Muscle of leg (tissue), 3 donors: ENCODE measurements at regions not wholly inside any gene's neighbourhood (a gene's known extent, or its start where the extent isn't known, plus 50 kb on each side); places are given as distances from the start of the nearest gene placed in this dataset.

ENCODE experiments used
- DNase-seq: peaks from one replicate; pipeline ENCODE4 v3.0.0; 2013
- H3K27ac ChIP-seq: one replicate; pipeline ENCODE4 v1.5.1; 2013; ENCODE audit warnings: mild to moderate bottlenecking, low read length, control low read depth
- H3K27me3 ChIP-seq: one replicate; pipeline ENCODE4 v1.6.1; 2013; ENCODE audit warnings: low read length; ENCODE audit not compliant: control insufficient read depth, insufficient read depth
- H3K36me3 ChIP-seq: one replicate; pipeline ENCODE4 v1.6.1; 2013; ENCODE audit warnings: low read length; ENCODE audit not compliant: control insufficient read depth, insufficient read depth
- H3K4me1 ChIP-seq: one replicate; pipeline ENCODE4 v1.6.1; 2013; ENCODE audit warnings: low read length; ENCODE audit not compliant: control insufficient read depth, insufficient read depth
- H3K4me3 ChIP-seq: one replicate; pipeline ENCODE4 v1.5.1; 2013; ENCODE audit warnings: low read length, control low read depth
- H3K9me3 ChIP-seq: replicated peaks from 2 replicates; pipeline ENCODE4 v1.6.1; 2013; ENCODE audit warnings: low read depth, low read length; ENCODE audit not compliant: control insufficient read depth
- WGBS: methylation state at CpG from one replicate; pipeline ENCODE4 v1.1.5; 2013; ENCODE audit warnings: missing lambda C conversion rate; ENCODE audit not compliant: insufficient coverage; 5-methylcytosine and 5-hydroxymethylcytosine counted together

GRCh38 chr5:97471951-97472350, 288.9 kb upstream of the RIOK2 start:
- H3K27me3 ChIP-seq: no peaks in the 10 kb centered on the region
- H3K9me3 ChIP-seq: peaks cover 16% of the 10 kb centered on the region
- no peak overlapping the region for H3K27ac ChIP-seq
- H3K4me1 ChIP-seq: no peaks in the 10 kb centered on the region
- 98% methylated on average over 7 of the region's 10 CpGs for WGBS
- H3K4me3 ChIP-seq: no peak overlapping the region
- DNase-seq: no peak
- no peaks in the 10 kb centered on the region for H3K36me3 ChIP-seq

- H3K36me3 ChIP-seq: no peaks in the 10 kb centered on the region
- H3K4me3 ChIP-seq: no peak overlapping the region
- H3K27ac ChIP-seq: no peak overlapping the region
- H3K27me3 ChIP-seq: no peaks in the 10 kb centered on the region
- no peak for DNase-seq
- no peaks in the 10 kb centered on the region for H3K4me1 ChIP-seq
- peaks cover 7% of the 10 kb centered on the region for H3K9me3 ChIP-seq
- WGBS: no CpG with 5 or more reads among the region's 3 CpGs
Observed at GRCh38 chr5:97475847-97476246, 292.8 kb upstream of the RIOK2 start.

DNA sequence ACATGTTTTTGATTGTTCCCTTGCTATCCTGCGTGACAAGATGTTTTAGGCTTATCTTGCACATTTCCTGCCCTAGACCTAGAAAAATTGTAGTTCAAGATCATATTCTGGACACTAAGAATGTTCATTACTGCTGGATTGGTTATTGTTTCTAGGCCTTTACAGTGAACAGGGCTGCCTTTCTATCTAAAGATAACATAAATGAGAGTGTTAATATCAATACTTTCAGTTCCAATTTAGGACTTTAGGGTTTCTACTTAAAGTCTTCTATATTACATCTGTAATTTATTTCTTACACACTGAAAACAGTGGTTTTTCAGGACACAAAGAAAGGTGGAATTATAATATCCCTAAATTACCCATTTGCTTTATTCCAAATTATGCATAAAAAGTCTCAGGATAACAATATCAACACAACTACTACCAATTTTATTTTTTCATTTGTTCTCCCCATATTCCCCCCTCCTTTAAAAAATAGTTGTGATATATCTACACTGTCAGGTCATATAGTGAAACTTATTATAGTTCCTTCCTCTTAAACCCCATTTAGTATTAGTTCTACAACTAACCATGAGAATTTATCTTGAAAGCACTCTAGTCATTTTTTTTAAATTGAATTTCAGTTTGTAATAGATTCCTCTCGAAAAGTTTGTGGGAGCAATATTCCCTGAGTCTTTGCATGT, 293.9 kb upstream of the RIOK2 start:
- Histone ChIP-seq H3K4me3 (no peak overlapping the region), H3K27ac (no peak overlapping the region), H3K27me3 (no peaks in the 10 kb centered on the region), H3K9me3 (peaks cover 1% of the 10 kb centered on the region), H3K4me1 (no peaks in the 10 kb centered on the region), H3K36me3 (no peaks in the 10 kb centered on the region)
- no CpG with 5 or more reads among the region's 2 CpGs for WGBS
- no peak for DNase-seq

DNA sequence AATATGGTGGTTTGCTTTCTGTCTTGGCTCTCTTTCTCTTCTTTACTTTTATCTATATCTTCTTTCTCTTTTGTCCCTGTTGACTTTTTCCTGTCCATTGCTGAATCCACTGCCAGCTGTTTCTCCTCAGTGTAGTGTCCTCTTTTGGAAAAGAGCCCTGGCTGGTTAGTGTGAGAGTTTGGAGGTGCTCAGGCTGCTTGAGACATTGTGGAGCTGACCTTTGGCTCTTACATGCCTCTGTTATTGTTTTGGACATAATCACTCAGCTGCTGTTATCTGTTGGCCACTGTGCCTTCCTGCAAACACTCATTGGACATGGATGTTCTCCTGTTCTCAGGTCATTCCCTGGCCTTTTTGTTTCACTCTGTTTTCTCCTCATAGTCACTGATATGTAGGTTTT, 295.4 kb upstream of the RIOK2 start:
- H3K4me1 ChIP-seq: no peaks in the 10 kb centered on the region
- no peaks in the 10 kb centered on the region for H3K9me3 ChIP-seq
- H3K36me3 ChIP-seq: no peaks in the 10 kb centered on the region
- H3K27ac ChIP-seq: no peak overlapping the region
- DNase-seq: peak; percentile 56
- no peaks in the 10 kb centered on the region for H3K27me3 ChIP-seq
- H3K4me3 ChIP-seq: no peak overlapping the region

- Histone ChIP-seq H3K9me3 (no peaks in the 10 kb centered on the region), H3K4me1 (no peaks in the 10 kb centered on the region), H3K36me3 (no peaks in the 10 kb centered on the region), H3K27me3 (no peaks in the 10 kb centered on the region), H3K27ac (no peak overlapping the region), H3K4me3 (no peak overlapping the region)
- DNase-seq: no peak
- 83% methylated on average over 1 of the region's 3 CpGs for WGBS
Observed at GRCh38 chr5:97480313-97480712, 297.3 kb upstream of the RIOK2 start.

GRCh38 chr5:97488126-97488668, 305.1 kb upstream of the RIOK2 start:
- DNase-seq: no peak
- H3K27me3 ChIP-seq: no peaks in the 10 kb centered on the region
- no peak overlapping the region for H3K27ac ChIP-seq
- WGBS: 79% methylated on average over 4 of the region's 7 CpGs
- no peaks in the 10 kb centered on the region for H3K4me1 ChIP-seq
- no peaks in the 10 kb centered on the region for H3K36me3 ChIP-seq
- no peaks in the 10 kb centered on the region for H3K9me3 ChIP-seq
- no peak overlapping the region for H3K4me3 ChIP-seq

DNA sequence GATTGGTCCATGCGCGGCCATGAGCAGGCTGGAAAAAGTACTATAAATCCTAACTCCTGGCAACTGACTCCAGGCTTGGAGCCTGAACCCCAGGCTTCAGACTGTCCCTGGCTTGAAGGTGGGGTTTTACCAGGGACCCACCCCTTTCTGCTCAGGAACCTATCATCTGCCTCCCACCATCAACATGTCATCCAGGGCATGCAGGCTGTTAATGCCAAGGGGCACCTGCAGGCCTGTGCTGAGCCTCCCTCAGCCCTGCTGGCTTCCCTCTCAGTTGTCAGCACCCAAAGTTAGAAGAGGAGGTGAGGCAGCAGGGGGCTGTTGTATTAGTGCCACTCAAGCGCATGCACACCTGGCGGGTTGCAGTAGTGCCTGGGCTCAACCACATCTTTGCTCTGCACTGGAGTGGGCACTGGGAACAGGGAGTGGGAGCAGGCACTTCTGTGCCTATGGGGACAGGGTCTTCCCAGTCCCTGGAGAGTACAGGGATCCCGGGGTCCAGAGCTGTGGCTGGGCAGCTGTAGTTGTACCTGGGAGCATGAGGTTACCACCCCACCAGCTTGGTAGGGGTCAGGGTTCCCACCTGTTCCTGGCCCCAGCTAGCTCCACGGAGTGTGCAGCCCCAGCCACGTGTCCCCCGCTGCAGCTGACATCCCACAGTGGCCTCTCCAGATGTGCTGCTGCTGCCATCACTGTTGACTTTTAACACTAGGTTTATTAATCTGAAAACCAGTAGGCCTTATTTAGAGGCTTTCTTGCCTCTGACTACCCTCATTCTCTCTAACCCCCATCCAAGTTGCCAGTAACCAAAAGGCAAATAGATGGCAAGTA, 306.2 kb upstream of the RIOK2 start:
- Histone ChIP-seq H3K36me3 (no peaks in the 10 kb centered on the region), H3K4me3 (no peak overlapping the region), H3K4me1 (no peaks in the 10 kb centered on the region), H3K9me3 (no peaks in the 10 kb centered on the region), H3K27me3 (no peaks in the 10 kb centered on the region), H3K27ac (no peak overlapping the region)
- no peak for DNase-seq
- WGBS: 69% methylated on average over 7 of the region's 8 CpGs

GRCh38 chr5:97494465-97494864, 311.4 kb upstream of the RIOK2 start:
- no peak for DNase-seq
- Histone ChIP-seq H3K4me1 (no peaks in the 10 kb centered on the region), H3K27me3 (no peaks in the 10 kb centered on the region), H3K27ac (no peak overlapping the region), H3K4me3 (no peak overlapping the region), H3K36me3 (no peaks in the 10 kb centered on the region), H3K9me3 (no peaks in the 10 kb centered on the region)
- 61% methylated on average over 3 of the region's 3 CpGs for WGBS

- Histone ChIP-seq H3K27me3 (no peaks in the 10 kb centered on the region), H3K9me3 (no peaks in the 10 kb centered on the region), H3K4me1 (no peaks in the 10 kb centered on the region), H3K36me3 (no peaks in the 10 kb centered on the region), H3K4me3 (no peak overlapping the region), H3K27ac (no peak overlapping the region)
- no peak for DNase-seq
Observed at GRCh38 chr5:97495301-97495700, 312.3 kb upstream of the RIOK2 start.

DNA sequence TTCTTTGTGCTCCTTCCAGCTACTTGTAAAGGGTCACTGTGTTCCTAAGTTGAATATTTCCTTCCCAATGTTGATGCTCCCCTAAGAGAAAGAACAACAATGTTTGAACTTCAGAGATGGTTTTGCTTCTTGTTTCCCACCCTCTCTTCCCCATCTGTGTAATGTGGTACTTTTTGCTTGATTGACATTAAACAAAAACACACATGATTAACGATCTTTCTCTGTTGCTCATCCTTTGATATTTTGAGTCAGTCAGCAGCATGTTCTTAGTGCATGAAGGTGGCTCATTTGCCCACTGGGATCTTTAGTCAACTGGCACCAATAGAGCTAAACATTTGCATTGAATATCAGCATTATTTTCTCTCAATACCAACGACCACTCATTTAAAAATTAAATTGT, 313.0 kb upstream of the RIOK2 start:
- Histone ChIP-seq H3K27me3 (no peaks in the 10 kb centered on the region), H3K27ac (no peak overlapping the region), H3K4me1 (no peaks in the 10 kb centered on the region), H3K36me3 (no peaks in the 10 kb centered on the region), H3K4me3 (no peak overlapping the region), H3K9me3 (no peaks in the 10 kb centered on the region)
- no CpG with 5 or more reads among the region's 2 CpGs for WGBS
- no peak for DNase-seq
